C4-2B (cell line): ENCODE measurements at regions not wholly inside any gene's neighbourhood (a gene's known extent, or its start where the extent isn't known, plus 50 kb on each side); places are given as distances from the start of the nearest gene placed in this dataset.

Experiments used
- H3K27ac ChIP-seq: fragments of 450-650 bp; 2 replicates; pipeline ENCODE4 v1.5.1; 2017
- CTCF ChIP-seq: fragments of 450-650 bp; conservative IDR thresholded peaks from 2 replicates; pipeline ENCODE4 v1.5.1; 2017; ENCODE audit warnings: mild to moderate bottlenecking
- ZFX ChIP-seq: fragments of 450-650 bp; IDR thresholded peaks from 2 replicates; pipeline ENCODE4 v1.6.1; 2017

GRCh38 chr5:125274211-125274610 lies 527.8 kb upstream of the ZNF608 start:
- no peak for TF ChIP-seq ZFX
- no peak for TF ChIP-seq CTCF
- no peak overlapping the region for H3K27ac ChIP-seq

- H3K27ac ChIP-seq, result no peak overlapping the region
- TF ChIP-seq CTCF, result no peak
- TF ChIP-seq ZFX, result no peak
Observed at GRCh38 chr5:125274938-125275724, 528.7 kb upstream of the ZNF608 start.

GRCh38 chr5:125275725-125276090 lies 529.3 kb upstream of the ZNF608 start:
- no peak overlapping the region for H3K27ac ChIP-seq
- TF ChIP-seq CTCF (no peak), ZFX (no peak)

- TF ChIP-seq CTCF, result no peak
- no peak for TF ChIP-seq ZFX
- H3K27ac ChIP-seq, result no peak overlapping the region
Observed at GRCh38 chr5:125276096-125276495, 529.7 kb upstream of the ZNF608 start.

- H3K27ac ChIP-seq, result no peak overlapping the region
- TF ChIP-seq ZFX (no peak), CTCF (no peak)
Observed at GRCh38 chr5:125277494-125278154, 531.2 kb upstream of the ZNF608 start.

GRCh38 chr5:125278711-125279110 lies 532.3 kb upstream of the ZNF608 start:
- H3K27ac ChIP-seq, result no peak overlapping the region
- no peak for TF ChIP-seq ZFX
- no peak for TF ChIP-seq CTCF

- H3K27ac ChIP-seq, result no peak overlapping the region
- no peak for TF ChIP-seq ZFX
- TF ChIP-seq CTCF, result no peak
Observed at GRCh38 chr5:125281667-125282066, 535.2 kb upstream of the ZNF608 start.
